Tibial artery (tissue), 4 donors: ENCODE measurements at regions not wholly inside any gene's neighbourhood (a gene's known extent, or its start where the extent isn't known, plus 50 kb on each side); places are given as distances from the start of the nearest gene placed in this dataset.
"Not testable (repeated sequence)": the region's sequence is repeated elsewhere in the genome, so short reads cannot be mapped to it uniquely, and the experiment has no call there.

Source experiments
- DNase-seq, 2 donors: peaks; one replicate each; pipeline ENCODE4 v3.0.0-alpha.2; 2019
- H3K27ac ChIP-seq, 2 donors: fragments of 200-600 bp; sonication (generic) in 1 of 2; 1 replicate in 1 of 2; 2 replicates in 1 of 2; pipeline ENCODE4 v1.5.1; 2018 to 2019; ENCODE audit warnings: mild to moderate bottlenecking in 1 of 2
- H3K27me3 ChIP-seq, 2 donors: fragments of 200-600 bp; sonication (generic) in 1 of 2; one replicate each; pipeline versions ENCODE4 v1.5.1 to v1.6.0; 2016 to 2019
- H3K36me3 ChIP-seq, 3 donors: fragments of 200-600 bp; sonication (generic) in 2 of 3; one replicate each; pipeline ENCODE4 v1.5.1; 2016 to 2019; ENCODE audit warnings: mild to moderate bottlenecking in 2 of 3
- H3K4me1 ChIP-seq, 4 donors: fragments of 200-600 bp; sonication (generic) in 2 of 4; 1 replicate in 3 of 4; 2 replicates in 1 of 4; pipeline ENCODE4 v1.5.1; 2016 to 2019
- H3K4me3 ChIP-seq, 2 donors: fragments of 200-600 bp; sonication (generic) in 1 of 2; 1 replicate in 1 of 2; 2 replicates in 1 of 2; pipeline ENCODE4 v1.5.1; 2018 to 2019; ENCODE audit warnings: mild to moderate bottlenecking in 2 of 2
- H3K9me3 ChIP-seq, 3 donors: fragments of 200-600 bp; sonication (generic) in 1 of 3; one replicate each; pipeline ENCODE4 v1.5.1; 2016 to 2019
- intact Hi-C: fragments of 100-400 bp; cut with DNase I; formaldehyde crosslinking; loops from one replicate; pipeline ENCODE4 v1.15.0; 2023; ENCODE audit warnings: low total_unique reads
- TF ChIP-seq, protein P1 (sequence below), 2 experiments: fragments of 200-600 bp in 1 of 2; fragments of 450-650 bp in 1 of 2; IDR thresholded peaks; one replicate each; pipeline ENCODE4 v1.5.1; 2017 to 2019; ENCODE audit warnings: antibody characterized with exemption in 2 of 2, mild to moderate bottlenecking in 1 of 2, moderate library complexity in 1 of 2

DNA sequence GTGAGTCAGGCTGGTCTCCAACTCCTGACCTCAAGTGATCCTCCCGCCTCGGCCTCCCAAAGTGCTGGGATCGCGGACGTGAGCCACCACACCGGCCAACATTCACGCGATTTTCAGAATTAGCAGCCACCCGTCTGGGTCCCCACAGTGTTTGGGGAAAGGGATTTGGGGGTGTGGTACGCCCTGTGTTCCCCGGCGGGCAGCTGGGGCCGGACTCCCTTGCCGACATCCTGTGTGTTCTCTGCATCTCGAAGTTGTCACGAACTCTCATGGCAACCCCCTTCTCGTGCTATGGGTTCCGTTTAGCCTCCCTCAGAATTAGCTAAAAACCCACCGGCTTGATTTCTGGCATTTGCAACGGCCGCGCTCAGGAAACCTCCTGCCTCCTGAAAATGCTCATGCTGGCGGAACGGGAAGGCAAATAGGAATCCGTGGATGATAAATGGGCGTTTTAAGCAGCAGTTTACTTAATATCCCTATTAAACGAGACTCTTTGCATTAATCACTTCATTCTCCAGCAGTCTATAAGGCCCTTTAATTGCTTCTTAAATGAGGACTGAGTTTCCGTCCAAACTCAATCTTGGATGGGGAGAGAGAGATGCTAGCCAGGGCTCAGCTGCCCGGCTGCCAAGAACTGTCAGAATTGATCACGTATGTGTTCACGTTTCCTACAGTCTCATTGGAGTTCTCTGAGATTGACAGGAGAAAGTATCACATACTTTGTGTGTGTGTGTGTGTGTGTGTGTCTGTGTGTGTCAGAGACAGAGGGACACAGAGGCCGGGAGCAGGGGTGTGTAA, 78.9 kb upstream of the PPP2R3B start:
- Histone ChIP-seq H3K4me3 (no peak overlapping the region), H3K36me3 (no peaks in the 10 kb centered on the region), H3K4me1 (no peaks in the 10 kb centered on the region), H3K9me3 (peaks cover 0 to 4% (median 0%) of the 10 kb centered on the region in 3 donors), H3K27ac (no peak overlapping the region), H3K27me3 (peaks cover 0 to 19% of the 10 kb centered on the region in 2 donors)
- TF ChIP-seq, protein P1, sequence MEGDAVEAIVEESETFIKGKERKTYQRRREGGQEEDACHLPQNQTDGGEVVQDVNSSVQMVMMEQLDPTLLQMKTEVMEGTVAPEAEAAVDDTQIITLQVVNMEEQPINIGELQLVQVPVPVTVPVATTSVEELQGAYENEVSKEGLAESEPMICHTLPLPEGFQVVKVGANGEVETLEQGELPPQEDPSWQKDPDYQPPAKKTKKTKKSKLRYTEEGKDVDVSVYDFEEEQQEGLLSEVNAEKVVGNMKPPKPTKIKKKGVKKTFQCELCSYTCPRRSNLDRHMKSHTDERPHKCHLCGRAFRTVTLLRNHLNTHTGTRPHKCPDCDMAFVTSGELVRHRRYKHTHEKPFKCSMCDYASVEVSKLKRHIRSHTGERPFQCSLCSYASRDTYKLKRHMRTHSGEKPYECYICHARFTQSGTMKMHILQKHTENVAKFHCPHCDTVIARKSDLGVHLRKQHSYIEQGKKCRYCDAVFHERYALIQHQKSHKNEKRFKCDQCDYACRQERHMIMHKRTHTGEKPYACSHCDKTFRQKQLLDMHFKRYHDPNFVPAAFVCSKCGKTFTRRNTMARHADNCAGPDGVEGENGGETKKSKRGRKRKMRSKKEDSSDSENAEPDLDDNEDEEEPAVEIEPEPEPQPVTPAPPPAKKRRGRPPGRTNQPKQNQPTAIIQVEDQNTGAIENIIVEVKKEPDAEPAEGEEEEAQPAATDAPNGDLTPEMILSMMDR (IDR thresholded peaks at IDR 0.05) = no peak
- intact Hi-C loops = no loop called here
- no peak for DNase-seq

DNA sequence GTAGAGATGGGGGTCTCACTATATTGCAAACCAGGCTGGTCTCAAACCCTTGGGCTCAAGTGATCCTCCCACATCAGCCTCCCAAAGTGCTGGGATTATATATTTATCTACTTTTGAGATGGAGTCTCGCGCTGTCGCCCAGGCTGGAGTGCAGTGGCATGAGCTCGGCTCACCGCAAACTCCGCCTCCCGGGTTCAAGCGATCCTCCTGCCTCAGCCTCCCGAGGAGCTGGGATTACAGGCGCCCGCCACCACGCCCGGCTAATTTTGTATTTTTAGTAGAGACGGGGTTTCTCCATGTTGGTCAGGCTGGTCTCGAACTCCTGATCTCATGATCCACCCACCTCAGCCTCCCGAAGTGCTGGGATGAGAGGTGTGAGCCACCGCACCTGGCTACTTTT, 80.1 kb upstream of the PPP2R3B start:
- DNase-seq, H3K27ac ChIP-seq, H3K9me3 ChIP-seq, intact Hi-C loops, H3K4me1 ChIP-seq, H3K4me3 ChIP-seq, H3K36me3 ChIP-seq: not testable (repeated sequence)
- H3K27me3 ChIP-seq = peaks cover 0 to 19% of the 10 kb centered on the region in 2 donors

DNA sequence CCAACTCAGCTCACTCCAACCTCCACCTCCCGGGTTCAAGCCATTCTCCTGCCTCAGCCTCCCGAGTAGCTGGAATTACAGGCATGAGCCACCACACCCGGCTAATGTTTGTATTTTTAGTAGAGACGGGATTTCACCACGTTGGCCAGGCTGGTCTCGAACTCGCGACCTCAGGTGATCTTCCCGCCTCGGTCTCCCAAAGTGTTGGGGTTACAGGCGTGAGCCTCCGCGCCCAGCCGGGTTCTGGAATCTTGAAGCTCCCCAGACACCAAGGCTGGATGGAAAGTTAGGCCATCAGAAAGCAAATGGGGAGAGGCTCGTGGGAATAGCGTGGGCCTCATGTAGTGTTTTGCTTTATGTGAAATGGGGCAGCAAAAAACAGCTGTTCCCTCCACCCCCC, 81.0 kb upstream of the PPP2R3B start:
- not testable (repeated sequence) for DNase-seq
- H3K27me3 ChIP-seq = peaks cover 0 to 19% of the 10 kb centered on the region in 2 donors

DNA sequence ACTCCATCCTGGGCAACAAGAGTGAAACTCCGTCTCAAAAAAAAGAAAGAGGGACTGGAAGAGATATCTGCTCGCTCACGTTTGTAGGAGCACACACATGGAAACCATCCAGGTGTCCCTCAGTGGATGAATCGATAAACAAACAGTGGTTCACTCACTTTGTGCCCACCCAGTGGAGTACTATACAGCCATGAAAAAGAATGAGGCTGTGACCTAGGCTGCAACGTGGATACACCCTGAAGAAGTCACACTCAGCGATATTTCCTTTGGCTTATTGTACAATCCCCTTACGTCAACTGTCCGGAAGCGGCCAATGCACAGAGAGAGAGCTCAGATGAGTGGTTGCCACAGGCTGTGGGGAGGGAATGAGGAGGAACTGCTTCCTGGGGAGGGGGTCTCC, 82.3 kb upstream of the PPP2R3B start:
- DNase-seq = no peak
- H3K27ac ChIP-seq = no peak overlapping the region
- peaks cover 0 to 19% of the 10 kb centered on the region in 2 donors for H3K27me3 ChIP-seq
- H3K4me1 ChIP-seq = no peaks in the 10 kb centered on the region
- H3K4me3 ChIP-seq = no peak overlapping the region
- intact Hi-C loops = no loop called here
- H3K9me3 ChIP-seq = peaks cover 0 to 4% (median 0%) of the 10 kb centered on the region in 3 donors
- no peaks in the 10 kb centered on the region for H3K36me3 ChIP-seq
- TF ChIP-seq, protein P1 (IDR thresholded peaks at IDR 0.05) = no peak

More for the DNA sequence above, 81.0 kb upstream of the PPP2R3B start:
- H3K9me3 ChIP-seq, H3K36me3 ChIP-seq, H3K4me3 ChIP-seq, H3K27ac ChIP-seq, H3K4me1 ChIP-seq, intact Hi-C loops: not testable (repeated sequence)

DNA sequence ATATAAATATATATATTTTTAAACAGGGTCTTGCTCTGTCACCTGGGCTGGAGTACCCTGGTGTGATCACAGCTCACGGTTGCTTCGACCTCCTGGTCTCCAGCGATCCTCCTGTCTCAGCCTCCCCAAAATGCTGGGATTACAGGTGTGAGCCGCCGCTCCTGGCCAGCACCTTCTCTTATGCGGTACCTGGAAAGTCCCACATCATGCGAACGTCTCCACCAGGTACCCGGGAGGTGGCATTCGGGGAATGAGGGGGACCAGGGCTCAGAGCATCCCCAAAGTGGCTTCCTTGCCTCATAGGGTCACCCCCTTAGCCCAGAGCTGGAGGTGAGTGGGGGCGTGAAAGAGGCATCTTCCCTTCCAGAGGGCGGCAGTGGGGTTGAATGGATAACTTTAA, 84.0 kb upstream of the PPP2R3B start:
- TF ChIP-seq, protein P1 (IDR thresholded peaks at IDR 0.05) = no peak
- Histone ChIP-seq H3K4me3 (no peak overlapping the region), H3K36me3 (no peaks in the 10 kb centered on the region), H3K27ac (no peak overlapping the region), H3K4me1 (no peaks in the 10 kb centered on the region), H3K27me3 (peaks cover 0 to 28% of the 10 kb centered on the region in 2 donors), H3K9me3 (peaks cover 0 to 4% (median 0%) of the 10 kb centered on the region in 3 donors)
- intact Hi-C loops = no loop called here
- DNase-seq = no peak

DNA sequence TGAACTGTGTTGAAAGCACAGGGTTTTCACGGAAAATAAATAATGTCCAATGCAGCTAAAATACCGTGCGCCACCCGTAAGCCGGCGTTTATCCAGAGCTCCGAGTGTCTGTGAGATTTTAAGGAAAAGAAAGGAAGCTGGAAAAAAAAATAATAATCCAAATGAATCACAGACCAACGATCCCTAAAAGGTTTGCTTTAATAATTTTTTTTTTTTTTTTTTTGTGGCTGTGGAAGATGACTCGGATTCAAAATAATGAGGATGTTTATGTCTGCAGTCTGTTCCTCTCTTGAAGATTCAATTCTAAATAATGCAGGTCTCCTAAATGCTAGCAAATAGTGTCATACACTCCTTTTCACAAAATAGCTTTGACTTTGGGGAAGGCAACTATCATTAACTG, 84.6 kb upstream of the PPP2R3B start:
- Histone ChIP-seq H3K9me3 (peaks cover 0 to 4% (median 0%) of the 10 kb centered on the region in 3 donors), H3K36me3 (no peaks in the 10 kb centered on the region), H3K27ac (no peak overlapping the region), H3K4me3 (no peak overlapping the region), H3K4me1 (no peaks in the 10 kb centered on the region), H3K27me3 (peaks cover 0 to 28% of the 10 kb centered on the region in 2 donors)
- TF ChIP-seq, protein P1 (IDR thresholded peaks at IDR 0.05) = no peak
- intact Hi-C loops = no loop called here
- DNase-seq = no peak

DNA sequence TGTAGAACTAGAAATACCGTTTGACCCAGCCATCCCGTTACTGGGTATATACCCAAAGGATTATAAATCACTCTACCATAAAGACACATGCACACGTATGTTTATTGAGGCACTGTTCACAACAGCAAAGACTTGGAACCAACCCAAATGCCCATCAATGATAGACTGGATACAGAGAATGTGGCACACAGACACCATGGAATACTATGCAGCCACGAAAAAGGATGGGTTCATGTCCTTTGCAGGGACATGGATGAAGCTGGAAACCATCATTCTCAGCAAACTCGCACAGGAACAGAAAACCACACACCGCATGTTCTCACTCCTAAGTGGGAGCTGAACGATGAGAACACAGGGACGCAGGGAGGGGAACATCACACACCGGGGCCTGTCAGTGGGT, 85.6 kb upstream of the PPP2R3B start:
- H3K27ac ChIP-seq, H3K4me3 ChIP-seq, intact Hi-C loops, H3K9me3 ChIP-seq, H3K4me1 ChIP-seq, DNase-seq, H3K36me3 ChIP-seq: not testable (repeated sequence)
- H3K27me3 ChIP-seq = peaks cover 0 to 26% of the 10 kb centered on the region in 2 donors
